H9 (cell line): ENCODE measurements at regions not wholly inside any gene's neighbourhood (a gene's known extent, or its start where the extent isn't known, plus 50 kb on each side); places are given as distances from the start of the nearest gene placed in this dataset.

Experiments
- DNase-seq: peaks from one replicate; pipeline ENCODE4 v3.0.0-alpha.2; 2017
- H2AFZ ChIP-seq: one replicate; pipeline ENCODE4 v1.6.1; 2013; ENCODE audit warnings: mild to moderate bottlenecking, low read length, control low read depth, moderate library complexity
- H2AK5ac ChIP-seq: 2 replicates; pipeline ENCODE4 v1.6.1; 2013; ENCODE audit warnings: low read length, control low read depth, mixed read lengths; ENCODE audit not compliant: insufficient read length
- H2BK120ac ChIP-seq: one replicate; pipeline ENCODE4 v1.6.1; 2013; ENCODE audit warnings: low read depth, mild to moderate bottlenecking, low read length, control low read depth, inconsistent platforms; ENCODE audit not compliant: poor library complexity, severe bottlenecking
- H2BK12ac ChIP-seq: 2 replicates; pipeline ENCODE4 v1.6.1; 2013; ENCODE audit warnings: low read length, control low read depth, mixed read lengths, low read depth; ENCODE audit not compliant: insufficient read length
- H2BK15ac ChIP-seq: 2 replicates; pipeline ENCODE4 v1.6.1; 2013; ENCODE audit warnings: low read depth, low read length, control low read depth
- H2BK20ac ChIP-seq: one replicate; pipeline ENCODE4 v1.6.1; 2013; ENCODE audit warnings: low read depth, mild to moderate bottlenecking, low read length, control low read depth, inconsistent platforms; ENCODE audit not compliant: poor library complexity, severe bottlenecking
- H2BK5ac ChIP-seq: 2 replicates; pipeline ENCODE4 v1.6.1; 2013; ENCODE audit warnings: low read length, control low read depth, mixed read lengths; ENCODE audit not compliant: insufficient read length
- H3K14ac ChIP-seq: 2 replicates; pipeline ENCODE4 v1.6.1; 2013; ENCODE audit warnings: low read length, control low read depth; ENCODE audit not compliant: insufficient read depth
- H3K18ac ChIP-seq: 2 replicates; pipeline ENCODE4 v1.6.1; 2013; ENCODE audit warnings: low read depth, mild to moderate bottlenecking, mixed read lengths, low read length, control low read depth; ENCODE audit not compliant: insufficient read length
- H3K23ac ChIP-seq: 2 replicates; pipeline ENCODE4 v1.6.1; 2013; ENCODE audit warnings: low read length, control low read depth, mixed read lengths, low read depth; ENCODE audit not compliant: insufficient read length
- H3K23me2 ChIP-seq: 2 replicates; pipeline ENCODE4 v1.6.1; 2013; ENCODE audit warnings: low read depth, mild to moderate bottlenecking, mixed read lengths, low read length, control low read depth; ENCODE audit not compliant: insufficient read length, poor library complexity, severe bottlenecking
- H3K27ac ChIP-seq: 2 replicates; pipeline ENCODE4 v1.5.1; 2013; ENCODE audit warnings: low read length, control low read depth, mixed read lengths, low read depth; ENCODE audit not compliant: insufficient read length
- H3K27me3 ChIP-seq: 2 replicates; pipeline ENCODE4 v1.6.1; 2013; ENCODE audit warnings: low read length, control low read depth, inconsistent platforms; ENCODE audit not compliant: insufficient read depth
- H3K4ac ChIP-seq: 2 replicates; pipeline ENCODE4 v1.6.1; 2013; ENCODE audit warnings: low read depth, mild to moderate bottlenecking, control low read depth, inconsistent platforms, low read length, moderate library complexity
- H3K4me1 ChIP-seq: 2 replicates; pipeline ENCODE4 v1.6.1; 2013; ENCODE audit warnings: low read length, control low read depth, inconsistent platforms; ENCODE audit not compliant: insufficient read depth
- H3K4me2 ChIP-seq: 2 replicates; pipeline ENCODE4 v1.6.1; 2013; ENCODE audit warnings: low read length, control low read depth, mixed read lengths; ENCODE audit not compliant: insufficient read length, insufficient read depth
- H3K56ac ChIP-seq: 2 replicates; pipeline ENCODE4 v1.6.1; 2013; ENCODE audit warnings: low read depth, mild to moderate bottlenecking, mixed read lengths, low read length, control low read depth; ENCODE audit not compliant: insufficient read length
- H3K79me1 ChIP-seq: 2 replicates; pipeline ENCODE4 v1.6.1; 2013; ENCODE audit warnings: low read depth, mild to moderate bottlenecking, moderate library complexity, low read length, control low read depth, inconsistent platforms; ENCODE audit not compliant: insufficient read depth, poor library complexity, severe bottlenecking
- H3K79me2 ChIP-seq: 2 replicates; pipeline ENCODE4 v1.6.1; 2013; ENCODE audit warnings: low read length, control low read depth, inconsistent platforms; ENCODE audit not compliant: insufficient read depth
- H3K9ac ChIP-seq: 2 replicates; pipeline ENCODE4 v1.6.1; 2013; ENCODE audit warnings: low read length, control low read depth, mixed read lengths; ENCODE audit not compliant: insufficient read length; ENCODE audit errors: extremely low read depth
- H3K9me3 ChIP-seq: one replicate; pipeline ENCODE4 v1.6.1; 2013; ENCODE audit warnings: low read depth, low read length, inconsistent platforms; ENCODE audit not compliant: control insufficient read depth
- H3T11ph ChIP-seq: one replicate; pipeline ENCODE4 v1.6.1; 2013; ENCODE audit warnings: mild to moderate bottlenecking, low read length, control low read depth, inconsistent platforms
- H4K20me1 ChIP-seq: one replicate; pipeline ENCODE4 v1.6.1; 2013; ENCODE audit not compliant: control insufficient read depth, insufficient read length, insufficient read depth
- H4K5ac ChIP-seq: 2 replicates; pipeline ENCODE4 v1.6.1; 2013; ENCODE audit warnings: low read depth, mild to moderate bottlenecking, mixed read lengths, low read length, control low read depth; ENCODE audit not compliant: insufficient read length
- H4K8ac ChIP-seq: replicated peaks from 2 replicates; pipeline ENCODE4 v1.6.1; 2013; ENCODE audit warnings: low read length, control low read depth, mixed read lengths, low read depth; ENCODE audit not compliant: insufficient read length
- H4K91ac ChIP-seq: 2 replicates; pipeline ENCODE4 v1.6.1; 2013; ENCODE audit warnings: low read depth, mild to moderate bottlenecking, moderate library complexity, mixed read lengths, low read length, control low read depth; ENCODE audit not compliant: insufficient read length
- H3K27ac Mint-ChIP-seq, 3 experiments: 2 replicates in 2 of 3; 3 replicates in 1 of 3; pipeline ENCODE4 v1.8.0; 2020 to 2021; ENCODE audit warnings: mixed read lengths in 3 of 3, mild to moderate bottlenecking in 1 of 3, moderate library complexity in 1 of 3
- H3K27me3 Mint-ChIP-seq: 2 replicates; pipeline ENCODE4 v1.8.0; 2021; ENCODE audit warnings: low read depth, mild to moderate bottlenecking, moderate library complexity, mixed read lengths
- H3K36me3 Mint-ChIP-seq, 3 experiments: 2 replicates in 2 of 3; 3 replicates in 1 of 3; pipeline ENCODE4 v1.8.0; 2020 to 2021; ENCODE audit warnings: low read depth in 3 of 3, mixed read lengths in 3 of 3; ENCODE audit not compliant: insufficient read depth in 1 of 3
- H3K4me1 Mint-ChIP-seq, 2 experiments: 2 replicates each; pipeline ENCODE4 v1.8.0; 2020; ENCODE audit warnings: mixed read lengths in 2 of 2
- H3K4me3 Mint-ChIP-seq, 2 experiments: 2 replicates in 1 of 2; 3 replicates in 1 of 2; pipeline ENCODE4 v1.8.0; 2020 to 2021; ENCODE audit warnings: mild to moderate bottlenecking in 2 of 2, mixed read lengths in 2 of 2, moderate library complexity in 1 of 2
- H3K9me3 Mint-ChIP-seq, 2 experiments: 2 replicates in 1 of 2; 3 replicates in 1 of 2; pipeline ENCODE4 v1.8.0; 2020; ENCODE audit warnings: mild to moderate bottlenecking in 2 of 2, mixed read lengths in 2 of 2, moderate library complexity in 1 of 2
- CTCF ChIP-seq: fragments of 200-600 bp; sonication (generic); conservative IDR thresholded peaks from 3 replicates; pipeline ENCODE4 v1.8.0; 2021; ENCODE audit warnings: antibody characterized with exemption, mild to moderate bottlenecking
- whole genome bisulfite sequencing: extraction: QIAGEN DNeasy Blood & Tissue Kit; methylation state at CpG from one replicate; pipeline ENCODE4 v1.1.7; 2013; ENCODE audit warnings: missing lambda C conversion rate, low lambda C conversion rate, mixed read lengths; ENCODE audit not compliant: insufficient read length; ENCODE audit errors: extremely low coverage; 5-methylcytosine and 5-hydroxymethylcytosine counted together

GRCh38 chr15:69751147-69751546, 298.5 kb downstream of the RPLP1 start:
- no peak overlapping the region for H3K4ac ChIP-seq
- Mint-ChIP-seq H3K36me3 (peaks cover 0 to 12% (median 6%) of the 10 kb centered on the region in 3 experiments; a peak in 5 of 7 replicates), H3K4me3 (no peak overlapping the region), H3K4me1 (peaks cover 18 to 23% of the 10 kb centered on the region in 2 experiments), H3K27ac (no peak overlapping the region; a peak in 1 of 7 replicates), H3K27me3 (peaks cover 11% of the 10 kb centered on the region), H3K9me3 (peaks cover 9 to 11% of the 10 kb centered on the region in 2 experiments)
- H2AFZ ChIP-seq, result no peak overlapping the region
- H3K18ac ChIP-seq, result no peak overlapping the region
- no peak overlapping the region for H3T11ph ChIP-seq
- H2BK20ac ChIP-seq, result no peak overlapping the region
- H3K4me1 ChIP-seq, result peaks cover 7% of the 10 kb centered on the region; the same call in 1 of the 2 replicates
- H4K8ac ChIP-seq, result no peak overlapping the region
- no peak overlapping the region for H3K9ac ChIP-seq
- no peak overlapping the region for H4K91ac ChIP-seq
- TF ChIP-seq CTCF, result no peak
- no peak overlapping the region for H2BK5ac ChIP-seq
- H2BK12ac ChIP-seq, result no peak overlapping the region
- DNase-seq, result no peak
- no peak overlapping the region for H3K14ac ChIP-seq
- no peak overlapping the region for H3K27ac ChIP-seq
- no peaks in the 10 kb centered on the region for H4K20me1 ChIP-seq
- WGBS, result no CpG with 5 or more reads among the region's 2 CpGs
- no peaks in the 10 kb centered on the region for H3K9me3 ChIP-seq
- H2BK15ac ChIP-seq, result no peak overlapping the region
- H3K23me2 ChIP-seq, result no peaks in the 10 kb centered on the region
- H3K4me2 ChIP-seq, result no peak overlapping the region
- H3K79me1 ChIP-seq, result no peaks in the 10 kb centered on the region
- H4K5ac ChIP-seq, result no peak overlapping the region
- no peaks in the 10 kb centered on the region for H3K79me2 ChIP-seq
- H3K27me3 ChIP-seq, result no peaks in the 10 kb centered on the region
- H2BK120ac ChIP-seq, result no peak overlapping the region
- H3K23ac ChIP-seq, result no peak overlapping the region
- no peak overlapping the region for H2AK5ac ChIP-seq
- H3K56ac ChIP-seq, result no peak overlapping the region
